ENCODE measurements at regions not wholly inside any gene's neighbourhood (a gene's known extent, or its start where the extent isn't known, plus 50 kb on each side); places are given as distances from the start of the nearest gene placed in this dataset.
A peak's percentile ranks its signal among the peaks of the same experiment; 100 is the strongest.

DNA sequence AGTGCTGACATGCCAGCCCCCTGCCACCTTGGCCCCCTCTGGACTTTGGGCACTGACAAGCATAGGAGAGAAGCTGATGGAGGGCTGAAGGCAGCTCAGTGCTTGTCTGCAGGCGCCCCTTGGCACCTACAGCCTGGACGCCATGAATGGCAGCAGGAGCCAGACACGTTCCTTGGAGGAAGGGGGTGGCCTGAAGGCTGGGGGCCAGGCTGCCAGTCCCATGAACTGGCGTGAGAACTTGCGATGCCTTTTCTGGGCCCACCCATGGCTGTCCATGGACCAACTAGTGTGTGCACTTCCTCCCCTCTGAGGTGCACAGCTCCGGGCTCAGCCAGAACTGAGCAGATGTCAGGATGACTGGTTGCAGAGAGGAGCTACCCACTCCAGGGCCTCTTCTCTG, 99.0 kb upstream of the RANBP6 start:
- DNase-seq (ENCODE audit: low spot score in 2 of 2), result no peak
- no peaks in the 10 kb centered on the region for H3K36me3 ChIP-seq
- intact Hi-C loops (cut with DNase I; ENCODE audit: low total_unique reads), result no loop called here
- TF ChIP-seq POLR2A (IDR thresholded peaks at IDR 0.05) (no peak), POLR2AphosphoS5 (IDR thresholded peaks at IDR 0.05) (no peak)
- no peak overlapping the region for H3K27ac ChIP-seq
- H3K4me1 ChIP-seq, result no peaks in the 10 kb centered on the region
- H3K27me3 ChIP-seq, result no peaks in the 10 kb centered on the region
- no peaks in the 10 kb centered on the region for H3K9me3 ChIP-seq
- no peak overlapping the region for H3K4me3 ChIP-seq

DNA sequence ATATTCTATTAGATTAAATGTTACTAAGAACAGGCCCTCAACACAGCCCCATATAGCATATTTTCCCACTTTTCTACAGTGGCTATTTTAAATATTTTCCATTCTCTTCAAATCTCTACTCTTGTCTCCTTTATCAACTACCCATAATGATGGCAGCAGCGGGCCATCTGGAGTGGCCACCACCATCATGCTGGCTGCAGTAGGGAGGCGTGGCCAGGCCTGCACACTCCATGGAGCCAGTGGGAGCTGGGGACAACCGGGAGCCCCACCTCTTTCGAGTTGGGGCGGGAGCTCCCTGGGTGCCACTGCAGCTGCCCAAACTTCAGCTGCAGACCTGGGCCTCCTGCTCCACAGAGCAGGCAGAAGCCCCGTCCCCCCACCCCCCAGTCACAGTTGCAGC, 98.4 kb upstream of the RANBP6 start:
- intact Hi-C loops (cut with DNase I; ENCODE audit: low total_unique reads), result no loop called here
- no peak overlapping the region for H3K4me3 ChIP-seq
- no peaks in the 10 kb centered on the region for H3K9me3 ChIP-seq
- no peak for TF ChIP-seq POLR2AphosphoS5 (IDR thresholded peaks at IDR 0.05)
- TF ChIP-seq, protein P1, sequence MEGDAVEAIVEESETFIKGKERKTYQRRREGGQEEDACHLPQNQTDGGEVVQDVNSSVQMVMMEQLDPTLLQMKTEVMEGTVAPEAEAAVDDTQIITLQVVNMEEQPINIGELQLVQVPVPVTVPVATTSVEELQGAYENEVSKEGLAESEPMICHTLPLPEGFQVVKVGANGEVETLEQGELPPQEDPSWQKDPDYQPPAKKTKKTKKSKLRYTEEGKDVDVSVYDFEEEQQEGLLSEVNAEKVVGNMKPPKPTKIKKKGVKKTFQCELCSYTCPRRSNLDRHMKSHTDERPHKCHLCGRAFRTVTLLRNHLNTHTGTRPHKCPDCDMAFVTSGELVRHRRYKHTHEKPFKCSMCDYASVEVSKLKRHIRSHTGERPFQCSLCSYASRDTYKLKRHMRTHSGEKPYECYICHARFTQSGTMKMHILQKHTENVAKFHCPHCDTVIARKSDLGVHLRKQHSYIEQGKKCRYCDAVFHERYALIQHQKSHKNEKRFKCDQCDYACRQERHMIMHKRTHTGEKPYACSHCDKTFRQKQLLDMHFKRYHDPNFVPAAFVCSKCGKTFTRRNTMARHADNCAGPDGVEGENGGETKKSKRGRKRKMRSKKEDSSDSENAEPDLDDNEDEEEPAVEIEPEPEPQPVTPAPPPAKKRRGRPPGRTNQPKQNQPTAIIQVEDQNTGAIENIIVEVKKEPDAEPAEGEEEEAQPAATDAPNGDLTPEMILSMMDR (IDR thresholded peaks at IDR 0.05), result no peak
- no peak for TF ChIP-seq POLR2A (IDR thresholded peaks at IDR 0.05)
- H3K27ac ChIP-seq, result no peak overlapping the region
- no peaks in the 10 kb centered on the region for H3K27me3 ChIP-seq
- H3K4me1 ChIP-seq, result no peaks in the 10 kb centered on the region
- no peak for DNase-seq (ENCODE audit: low spot score in 2 of 2)
- no peaks in the 10 kb centered on the region for H3K36me3 ChIP-seq

DNA sequence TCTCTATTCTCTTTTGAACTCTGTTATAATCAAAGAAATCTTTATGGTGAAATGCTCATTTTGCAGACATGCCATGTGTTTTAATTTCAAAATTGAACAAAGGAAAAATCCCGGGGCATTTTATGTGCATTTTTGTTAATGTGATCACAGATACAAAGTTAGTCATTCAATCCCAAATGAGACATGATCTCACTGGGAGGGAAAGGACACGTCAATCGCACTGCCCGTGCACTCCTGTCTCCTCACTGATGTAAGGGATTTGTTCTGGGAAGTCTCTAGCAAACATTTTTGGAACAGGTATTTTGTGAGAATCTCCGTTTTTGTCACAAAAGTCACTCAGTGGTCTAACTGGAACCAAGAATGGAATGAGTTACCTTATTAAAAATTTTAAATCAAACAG, 97.9 kb upstream of the RANBP6 start:
- Histone ChIP-seq H3K27me3 (no peaks in the 10 kb centered on the region), H3K36me3 (no peaks in the 10 kb centered on the region), H3K4me1 (no peaks in the 10 kb centered on the region), H3K9me3 (no peaks in the 10 kb centered on the region), H3K27ac (no peak overlapping the region), H3K4me3 (no peak overlapping the region)
- intact Hi-C loops (cut with DNase I; ENCODE audit: low total_unique reads), result no loop called here
- DNase-seq (ENCODE audit: low spot score in 2 of 2), result no peak
- no peak for TF ChIP-seq POLR2A (IDR thresholded peaks at IDR 0.05)
- TF ChIP-seq, protein P1 (IDR thresholded peaks at IDR 0.05), result no peak
- TF ChIP-seq POLR2AphosphoS5 (IDR thresholded peaks at IDR 0.05), result no peak

DNA sequence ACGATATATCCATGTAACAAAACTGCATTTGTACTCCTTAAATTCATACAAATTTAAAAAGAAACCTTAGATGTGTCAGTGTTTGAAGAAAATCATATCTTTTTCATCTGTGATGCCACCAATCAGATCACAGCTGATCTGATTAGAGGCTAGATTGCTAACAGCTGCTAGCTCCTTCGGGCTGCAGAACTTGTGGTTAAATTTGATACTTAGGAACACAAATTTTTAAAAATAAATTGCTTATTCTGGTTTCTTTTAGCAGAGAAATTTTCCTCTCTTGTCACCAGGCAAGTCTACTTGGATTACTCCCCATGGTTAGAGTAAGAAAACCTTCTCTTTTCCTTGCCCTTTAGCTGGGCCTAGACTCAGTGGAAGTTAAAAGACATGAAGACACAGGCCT, 94.6 kb upstream of the RANBP6 start:
- no peaks in the 10 kb centered on the region for H3K36me3 ChIP-seq
- H3K27ac ChIP-seq, result peak overlapping the region in 1 of 2 donors; percentile 9
- no peak for DNase-seq (ENCODE audit: low spot score in 2 of 2)
- H3K4me1 ChIP-seq, result no peaks in the 10 kb centered on the region
- intact Hi-C loops (cut with DNase I; ENCODE audit: low total_unique reads), result no loop called here
- no peaks in the 10 kb centered on the region for H3K9me3 ChIP-seq
- TF ChIP-seq POLR2AphosphoS5 (IDR thresholded peaks at IDR 0.05) (no peak), POLR2A (IDR thresholded peaks at IDR 0.05) (no peak)
- TF ChIP-seq, protein P1 (IDR thresholded peaks at IDR 0.05), result no peak
- no peak overlapping the region for H3K4me3 ChIP-seq
- H3K27me3 ChIP-seq, result no peaks in the 10 kb centered on the region

DNA sequence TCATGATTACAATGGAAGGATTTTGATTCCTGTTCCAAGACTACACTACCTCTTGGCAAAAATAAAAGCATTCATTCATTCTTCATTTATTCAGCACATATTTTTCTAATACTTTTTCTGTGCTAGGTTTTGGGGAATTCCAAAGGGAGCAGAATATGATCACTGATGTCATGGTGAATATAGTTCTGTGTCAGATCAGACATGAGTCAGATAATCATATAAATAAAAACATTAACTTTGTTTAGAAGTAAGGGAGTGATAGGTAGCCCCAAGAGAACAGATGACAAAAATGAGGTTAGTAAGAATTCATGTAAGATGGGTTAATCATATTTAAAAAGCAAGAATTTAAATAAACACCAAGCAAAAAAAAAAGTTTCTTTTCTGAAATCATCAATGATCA, 94.1 kb upstream of the RANBP6 start:
- no peaks in the 10 kb centered on the region for H3K9me3 ChIP-seq
- no peaks in the 10 kb centered on the region for H3K36me3 ChIP-seq
- no peak for DNase-seq (ENCODE audit: low spot score in 2 of 2)
- intact Hi-C loops (cut with DNase I; ENCODE audit: low total_unique reads), result no loop called here
- H3K4me1 ChIP-seq, result no peaks in the 10 kb centered on the region
- no peak overlapping the region for H3K4me3 ChIP-seq
- H3K27ac ChIP-seq, result no peak overlapping the region
- H3K27me3 ChIP-seq, result no peaks in the 10 kb centered on the region
- TF ChIP-seq POLR2AphosphoS5 (IDR thresholded peaks at IDR 0.05) (no peak), POLR2A (IDR thresholded peaks at IDR 0.05) (no peak)
- TF ChIP-seq, protein P1 (IDR thresholded peaks at IDR 0.05), result no peak

DNA sequence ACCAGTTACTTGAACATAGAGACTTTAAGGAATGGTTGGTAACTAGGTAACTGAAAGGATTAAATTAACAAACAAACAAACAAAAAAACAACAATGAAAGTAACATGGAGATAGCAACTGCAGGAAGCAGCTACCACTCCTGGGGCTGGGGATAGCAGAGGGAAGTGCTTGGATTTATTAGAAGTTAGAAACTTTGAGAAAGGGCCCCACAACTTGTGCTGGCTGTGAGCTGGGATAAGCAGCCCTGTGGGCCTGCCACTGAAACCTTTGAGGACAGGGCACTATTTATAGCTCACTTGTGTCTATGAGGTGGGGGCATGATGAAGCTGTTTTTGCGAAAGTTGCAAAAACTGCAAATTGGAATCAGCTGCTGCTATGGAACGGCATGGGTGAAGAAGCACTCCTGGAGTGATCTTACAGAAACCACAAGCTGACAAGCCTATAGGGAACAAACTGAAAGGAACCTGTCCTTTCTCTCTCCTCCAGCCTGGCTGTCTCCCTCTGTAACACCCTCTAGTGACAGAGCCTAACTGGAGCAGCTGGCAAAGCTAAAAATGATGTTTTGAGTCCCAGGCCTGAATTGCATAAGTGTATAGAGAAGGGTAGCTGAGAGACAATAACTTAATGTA, 91.4 kb upstream of the RANBP6 start:
- Histone ChIP-seq H3K36me3 (no peaks in the 10 kb centered on the region), H3K27me3 (no peaks in the 10 kb centered on the region), H3K4me3 (no peak overlapping the region), H3K27ac (peak overlapping the region; percentile 20 to 28), H3K9me3 (no peaks in the 10 kb centered on the region), H3K4me1 (no peaks in the 10 kb centered on the region)
- TF ChIP-seq POLR2A (IDR thresholded peaks at IDR 0.05), result no peak
- TF ChIP-seq, protein P1 (IDR thresholded peaks at IDR 0.05), result peak in 1 of 3 donors; percentile 27
- intact Hi-C loops (cut with DNase I; ENCODE audit: low total_unique reads), result no loop called here
- DNase-seq (ENCODE audit: low spot score in 2 of 2), result no peak
